Endothelial cell of umbilical vein (primary cell): ENCODE measurements at regions not wholly inside any gene's neighbourhood (a gene's known extent, or its start where the extent isn't known, plus 50 kb on each side); places are given as distances from the start of the nearest gene placed in this dataset.

ENCODE experiments used
- BruUV-seq: library from RNA; stranded (reverse); fragments of 400-500 nt; replicated peaks from 2 replicates; lab custom pipeline; 2021; lab: Mats Ljungman, UMichigan
- CTCF ChIA-PET: fragments of 300-600, 350-600 bp; sonication (Branson Sonifier 250); formaldehyde crosslinking; loops from one replicate; lab custom pipeline; 2021; ENCODE audit warnings: antibody characterized with exemption, inconsistent platforms; lab: Charles Lee
- POLR2A ChIA-PET: fragments of 300-600, 350-600 bp; sonication (Branson Sonifier 250); formaldehyde crosslinking; loops from one replicate; lab custom pipeline; 2021; ENCODE audit warnings: antibody characterized with exemption, inconsistent platforms; lab: Charles Lee
- DNase-seq: peaks from one replicate; pipeline ENCODE4 v3.0.0-alpha.2; 2011; ENCODE audit warnings: low read depth, low spot score
- FAIRE-seq: peaks from 2 replicates; lab custom pipeline; 2011; peaks lifted over from hg19 to GRCh38; lab: Jason Lieb, UNC
- H2AFZ ChIP-seq: 2 replicates; pipeline ENCODE4 v1.6.0; 2012; ENCODE audit warnings: low read depth, low read length, control low read depth, inconsistent platforms
- H3K27ac ChIP-seq: 2 replicates; pipeline ENCODE4 v1.5.1; 2011; ENCODE audit warnings: low read depth, mild to moderate bottlenecking, control low read depth, low read length, moderate library complexity; ENCODE audit not compliant: insufficient read depth
- H3K27me3 ChIP-seq, 2 experiments: 2 replicates each; pipeline versions ENCODE4 v1.6.0 to v1.6.1; 2011; ENCODE audit warnings: low read length in 2 of 2, mixed read lengths in 1 of 2; ENCODE audit not compliant: control insufficient read depth in 2 of 2, insufficient read depth in 2 of 2
- H3K36me3 ChIP-seq, 2 experiments: 2 replicates in 1 of 2; 3 replicates in 1 of 2; pipeline ENCODE4 v1.5.1; 2011; ENCODE audit warnings: low read length in 2 of 2, mild to moderate bottlenecking in 1 of 2, moderate library complexity in 1 of 2; ENCODE audit not compliant: control insufficient read depth in 2 of 2, insufficient read depth in 2 of 2; ENCODE audit errors: extremely low read depth in 1 of 2
- H3K4me1 ChIP-seq: 3 replicates; pipeline ENCODE4 v1.5.1; 2011; ENCODE audit warnings: mild to moderate bottlenecking, low read length; ENCODE audit not compliant: control insufficient read depth, insufficient read depth; ENCODE audit errors: extremely low read depth
- H3K4me2 ChIP-seq: 2 replicates; pipeline ENCODE4 v1.6.1; 2011; ENCODE audit warnings: low read length, control low read depth, mixed read lengths; ENCODE audit not compliant: insufficient read depth
- H3K4me3 ChIP-seq, 3 experiments: fragments of 200-600 bp in 1 of 3; sonication (generic), shearing (Covaris generic) in 1 of 3; replicated peaks in 1 of 3; 2 replicates each; pipeline ENCODE4 v1.5.1; 2011 to 2016; ENCODE audit warnings: control low read depth in 3 of 3, low read length in 3 of 3, mild to moderate bottlenecking in 2 of 3, inconsistent platforms in 1 of 3, low read depth in 1 of 3, moderate library complexity in 1 of 3; ENCODE audit not compliant: insufficient read depth in 1 of 3
- H3K79me2 ChIP-seq: 2 replicates; pipeline ENCODE4 v1.6.0; 2012; ENCODE audit warnings: low read length, inconsistent platforms; ENCODE audit not compliant: control insufficient read depth, insufficient read depth
- H3K9ac ChIP-seq: replicated peaks from 2 replicates; pipeline ENCODE3; 2011; ENCODE audit warnings: low read length, control low read depth; ENCODE audit not compliant: insufficient read depth; ENCODE audit errors: extremely low read depth
- H3K9me1 ChIP-seq: replicated peaks from 3 replicates; pipeline ENCODE4 v1.6.0; 2011; ENCODE audit warnings: mild to moderate bottlenecking, low read length; ENCODE audit not compliant: control insufficient read depth, insufficient read depth; ENCODE audit errors: extremely low read depth
- H3K9me3 ChIP-seq: replicated peaks from 2 replicates; pipeline ENCODE4 v1.5.1; 2012; ENCODE audit warnings: low read length, inconsistent platforms; ENCODE audit not compliant: control insufficient read depth, insufficient read depth
- H4K20me1 ChIP-seq: replicated peaks from 2 replicates; pipeline ENCODE3; 2011; ENCODE audit warnings: mild to moderate bottlenecking, low read length; ENCODE audit not compliant: control insufficient read depth, insufficient read depth; ENCODE audit errors: extremely low read depth
- CTCF ChIP-seq, 2 donors: IDR thresholded peaks; 1 replicate in 1 of 2; 2 replicates in 1 of 2; pipeline ENCODE4 v1.5.1; 2011; ENCODE audit warnings: low read length in 2 of 2, mild to moderate bottlenecking in 2 of 2, moderate library complexity in 2 of 2, control low read depth in 1 of 2, inconsistent platforms in 1 of 2, low read depth in 1 of 2; ENCODE audit not compliant: insufficient read depth in 1 of 2; ENCODE audit errors: extremely low read depth in 1 of 2
- FOS ChIP-seq: IDR thresholded peaks from 2 replicates; pipeline ENCODE4 v1.6.1; 2011; ENCODE audit warnings: mild to moderate bottlenecking, low read length, moderate library complexity, borderline replicate concordance; ENCODE audit not compliant: insufficient read depth
- GATA2 ChIP-seq: IDR thresholded peaks from 2 replicates; pipeline ENCODE4 v1.7.0; 2011; ENCODE audit warnings: low read depth, mild to moderate bottlenecking, moderate library complexity, mixed read lengths, low read length; ENCODE audit not compliant: insufficient read length, insufficient read depth
- JUN ChIP-seq: IDR thresholded peaks from 2 replicates; pipeline ENCODE4 v1.6.1; 2011; ENCODE audit warnings: borderline replicate concordance, low read depth; ENCODE audit not compliant: insufficient read length, insufficient read depth
- MYC ChIP-seq: IDR thresholded peaks from one replicate; pipeline ENCODE4 v1.6.1; 2011; ENCODE audit warnings: mild to moderate bottlenecking, low read depth, low read length
- POLR2A ChIP-seq: IDR thresholded peaks from 2 replicates; pipeline ENCODE4 v1.6.1; 2012; ENCODE audit warnings: low read depth, mild to moderate bottlenecking, control low read depth, low read length
- POLR2AphosphoS5 ChIP-seq: IDR thresholded peaks from 2 replicates; pipeline ENCODE4 v1.6.1; 2012; ENCODE audit warnings: low read depth, mild to moderate bottlenecking, control low read depth, low read length, moderate library complexity; ENCODE audit not compliant: insufficient read depth
- dilution Hi-C: fragments of 300-500 bp; cut with MboI; formaldehyde crosslinking; loops from one replicate; pipeline ENCODE4 v1.15.0; 2019; ENCODE audit warnings: low sequenced_read_pairs; ENCODE audit not compliant: extremely low pct_ligation_motif_present
- intact Hi-C: fragments of 100-400 bp; cut with micrococcal nuclease; formaldehyde crosslinking; loops from one replicate; pipeline ENCODE4 v1.10.0; 2022
- TF ChIP-seq, protein P1 (sequence below): IDR thresholded peaks from 2 replicates; pipeline ENCODE4 v1.6.1; 2011; ENCODE audit not compliant: insufficient read depth, insufficient read length

DNA sequence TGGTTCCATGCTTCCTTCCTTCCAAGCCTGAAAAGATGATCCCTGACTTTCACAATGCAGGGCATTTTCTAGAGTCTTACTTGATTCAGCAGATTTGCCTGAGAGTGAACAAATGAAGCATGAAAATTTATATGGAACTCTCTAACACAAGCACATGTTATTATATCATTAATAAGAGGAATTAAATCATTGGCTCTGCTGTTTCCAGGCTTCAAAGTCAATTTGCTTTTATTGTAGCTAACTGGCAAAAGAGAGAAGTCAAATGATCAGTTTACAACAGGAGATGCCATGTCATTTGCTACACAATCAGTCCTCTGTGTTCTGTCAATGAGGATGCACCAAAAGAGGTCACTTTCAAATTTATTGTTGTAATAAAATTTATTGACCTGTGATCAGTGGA is 101.5 kb upstream of the UGT8 start:
- no peaks in the 10 kb centered on the region for H3K9me3 ChIP-seq
- FAIRE-seq (no peak), DNase-seq (no peak)
- BruUV-seq = no TSS peak
- H3K36me3 ChIP-seq = no peaks in the 10 kb centered on the region
- H3K4me1 ChIP-seq = no peaks in the 10 kb centered on the region
- H3K79me2 ChIP-seq = no peaks in the 10 kb centered on the region
- dilution Hi-C loops = no loop called here
- CTCF ChIA-PET = no interaction called here
- no peak overlapping the region for H2AFZ ChIP-seq
- no peak overlapping the region for H3K27ac ChIP-seq
- no peaks in the 10 kb centered on the region for H3K9me1 ChIP-seq
- H3K4me2 ChIP-seq = no peak overlapping the region
- no peak overlapping the region for H3K9ac ChIP-seq
- H3K4me3 ChIP-seq = no peak overlapping the region
- no peaks in the 10 kb centered on the region for H4K20me1 ChIP-seq
- POLR2A ChIA-PET = no interaction called here
- intact Hi-C loops = no loop called here
- TF ChIP-seq GATA2 (no peak), JUN (no peak), POLR2AphosphoS5 (no peak), CTCF (IDR thresholded peaks at IDR 0.05; ENCODE audit: extremely low read depth in 1 of 2, insufficient read depth in 1 of 2, low read depth in 1 of 2, low read length in 2 of 2) (no peak), MYC (no peak), POLR2A (no peak), FOS (no peak)
- TF ChIP-seq, protein P1, sequence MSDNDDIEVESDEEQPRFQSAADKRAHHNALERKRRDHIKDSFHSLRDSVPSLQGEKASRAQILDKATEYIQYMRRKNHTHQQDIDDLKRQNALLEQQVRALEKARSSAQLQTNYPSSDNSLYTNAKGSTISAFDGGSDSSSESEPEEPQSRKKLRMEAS = no peak
- H3K27me3 ChIP-seq = no peaks in the 10 kb centered on the region
